Fibroblast of skin of back (primary cell): ENCODE measurements at regions not wholly inside any gene's neighbourhood (a gene's known extent, or its start where the extent isn't known, plus 50 kb on each side); places are given as distances from the start of the nearest gene placed in this dataset.
A peak's percentile ranks its signal among the peaks of the same experiment; 100 is the strongest.
"Not testable (repeated sequence)": the region's sequence is repeated elsewhere in the genome, so short reads cannot be mapped to it uniquely, and the experiment has no call there.

ENCODE experiments used
- DNase-seq: peaks from one replicate; pipeline ENCODE4 v3.0.0-alpha.2; 2013

DNA sequence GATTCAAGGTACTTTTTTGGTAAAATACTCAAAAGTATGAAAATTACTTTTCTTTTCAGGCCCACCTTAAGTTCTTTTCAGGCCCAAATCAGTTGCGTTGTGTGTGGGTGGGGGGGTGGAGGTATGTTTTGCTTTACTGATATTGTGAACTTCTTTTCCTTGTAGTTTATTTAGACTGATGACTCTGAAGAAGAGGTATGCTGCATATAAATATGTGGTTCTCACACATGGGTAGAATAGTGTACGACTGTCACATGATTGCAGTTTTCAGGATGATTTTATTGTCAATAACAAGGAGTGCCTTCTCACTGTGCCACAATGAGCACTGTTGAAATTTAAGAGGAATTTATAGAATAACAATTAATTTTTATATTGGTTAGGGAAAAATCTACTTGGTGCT is 166.6 kb upstream of the ATP2B1 start:
- DNase-seq, result no peak

DNA sequence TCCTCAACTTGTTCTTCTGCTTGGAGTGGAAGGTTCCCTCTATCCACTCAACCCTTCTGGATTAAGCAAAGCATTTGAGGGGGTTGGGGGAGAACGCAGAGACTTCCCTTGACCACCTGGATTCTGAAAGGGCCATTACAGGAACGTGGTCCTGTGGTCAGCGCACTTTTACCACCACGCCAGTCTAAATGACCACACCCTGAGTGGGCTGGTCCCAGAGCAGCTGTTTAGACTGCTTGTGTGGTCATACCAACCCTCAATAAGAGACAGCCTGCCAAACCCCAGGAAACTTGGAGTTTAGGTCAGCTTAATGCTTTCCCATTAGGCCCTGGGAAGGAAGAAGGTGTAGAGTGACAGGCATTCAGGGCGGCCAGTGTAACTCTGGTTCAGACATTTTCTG is 165.5 kb upstream of the ATP2B1 start:
- DNase-seq, result no peak

DNA sequence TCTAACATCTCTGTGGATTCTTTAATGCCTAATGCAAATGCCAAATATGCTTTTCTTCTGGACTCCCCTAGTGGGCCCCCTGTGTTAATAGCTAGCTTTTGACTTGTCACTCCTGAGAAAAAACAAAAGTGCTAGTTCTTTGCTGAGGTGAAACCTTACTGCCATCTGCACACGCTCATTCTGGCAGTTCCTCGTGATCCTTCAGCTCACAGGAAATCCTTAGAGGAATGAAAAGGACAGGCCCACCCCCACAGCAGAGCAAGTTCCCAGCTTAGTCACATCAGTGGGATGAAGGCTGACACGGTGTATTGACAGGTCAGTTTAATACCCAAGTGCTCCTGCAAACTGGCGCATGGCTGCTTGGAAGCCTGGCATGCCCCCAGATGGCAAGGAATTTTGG is 165.1 kb upstream of the ATP2B1 start:
- no peak for DNase-seq

DNA sequence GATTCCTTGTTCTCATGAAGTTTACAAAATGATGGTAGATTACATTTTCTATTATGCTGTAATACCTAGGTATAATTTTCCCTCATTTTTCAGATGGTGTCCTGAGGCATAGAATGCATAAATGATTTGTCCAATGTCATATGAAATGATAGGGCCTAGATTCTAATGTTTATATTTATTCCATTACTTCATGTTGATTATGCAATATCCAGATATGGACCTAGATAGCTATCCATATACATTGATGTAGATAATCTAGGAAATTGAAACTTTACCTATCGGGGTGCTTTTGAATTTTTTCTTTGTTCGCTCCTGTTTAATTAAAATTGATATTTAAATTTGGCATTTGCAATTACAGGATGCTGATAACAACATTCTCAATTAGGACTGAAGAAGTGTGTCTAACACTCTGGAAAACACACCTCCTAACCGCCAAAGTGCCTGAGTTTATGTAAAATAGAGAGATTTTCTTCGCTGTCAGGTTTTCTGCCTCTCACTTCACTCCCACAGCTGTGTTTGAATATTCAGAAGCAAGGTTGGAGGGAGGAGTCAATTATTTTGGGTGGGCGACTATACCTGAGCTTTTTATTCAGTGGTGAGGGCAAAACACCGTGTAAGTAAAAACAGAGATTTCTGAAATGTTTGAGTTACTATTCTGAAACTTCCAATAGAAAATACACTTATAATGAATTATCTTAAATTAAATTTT is 164.4 kb upstream of the ATP2B1 start:
- no peak for DNase-seq

DNA sequence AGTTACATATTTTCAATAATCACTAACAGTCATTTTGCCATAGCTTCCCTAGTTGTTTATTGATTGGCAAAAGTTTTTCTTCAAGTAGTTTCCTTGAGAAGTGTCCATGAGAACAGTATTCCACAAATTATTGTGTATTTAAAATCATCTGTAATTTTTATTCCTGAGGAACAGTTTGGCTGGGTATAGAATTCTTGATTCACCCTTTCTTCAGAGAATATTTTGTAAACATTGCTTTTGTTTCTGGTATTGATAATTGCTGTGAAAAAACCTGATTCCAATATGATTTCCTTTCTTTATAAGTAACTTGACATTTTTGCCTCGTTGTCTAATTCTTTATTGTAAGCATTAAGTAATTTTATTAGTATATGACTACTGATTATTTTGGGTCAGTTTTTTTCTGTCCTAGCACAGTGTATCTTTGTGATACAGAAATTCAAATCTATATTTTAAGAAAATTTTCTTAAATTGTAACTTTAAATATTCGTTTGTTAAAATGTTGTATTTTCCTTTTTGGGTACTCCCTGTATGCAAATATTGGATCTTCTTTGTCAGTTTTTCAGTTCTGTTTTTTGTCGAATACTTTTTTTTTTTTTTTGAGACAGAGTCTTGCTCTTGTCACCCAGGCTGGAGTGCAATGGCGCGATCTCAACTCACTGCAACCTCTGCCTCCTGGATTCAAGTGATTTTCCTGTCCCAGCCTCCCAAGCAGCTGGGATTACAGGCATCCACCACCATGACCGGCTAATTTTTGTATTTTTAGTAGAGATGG is 162.0 kb upstream of the ATP2B1 start:
- no peak for DNase-seq

DNA sequence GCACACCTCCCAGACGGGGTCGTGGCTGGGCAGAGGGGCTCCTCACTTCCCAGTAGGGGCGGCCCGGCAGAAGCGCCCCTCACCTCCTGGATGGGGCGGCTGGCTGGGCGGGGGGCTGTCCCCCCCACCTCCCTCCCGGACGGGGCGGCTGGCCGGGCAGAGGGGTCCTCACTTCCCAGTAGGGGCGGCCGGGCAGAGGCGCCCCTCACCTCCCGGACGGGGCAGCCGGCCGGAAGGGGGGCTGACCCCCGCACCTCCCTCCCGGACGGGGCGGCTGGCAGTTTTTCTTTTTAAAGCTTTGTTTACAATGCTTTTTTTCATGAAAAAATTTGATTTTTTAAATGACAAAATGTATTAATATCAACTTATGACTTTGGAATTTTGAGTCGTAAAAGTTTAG is 159.0 kb upstream of the ATP2B1 start:
- not testable (repeated sequence) for DNase-seq

DNA sequence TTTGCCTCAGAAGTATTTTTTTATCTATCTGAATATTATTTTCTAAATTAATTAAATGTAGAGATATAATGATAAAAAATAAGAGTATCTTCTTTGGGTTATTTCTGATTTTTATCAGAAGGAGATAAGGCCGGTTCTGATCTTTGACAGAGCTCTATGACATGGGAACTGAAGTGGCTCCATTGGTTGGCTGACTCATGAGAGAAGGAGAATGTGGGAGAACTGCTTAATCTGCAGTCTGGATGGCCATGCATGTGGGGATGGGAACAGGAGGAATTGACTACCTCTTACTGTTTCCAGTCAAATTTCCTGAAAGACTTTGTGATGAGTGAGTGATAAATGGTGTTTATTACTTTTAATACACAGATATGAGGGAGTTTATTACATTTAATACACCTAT is 155.8 kb upstream of the ATP2B1 start:
- DNase-seq, result no peak

DNA sequence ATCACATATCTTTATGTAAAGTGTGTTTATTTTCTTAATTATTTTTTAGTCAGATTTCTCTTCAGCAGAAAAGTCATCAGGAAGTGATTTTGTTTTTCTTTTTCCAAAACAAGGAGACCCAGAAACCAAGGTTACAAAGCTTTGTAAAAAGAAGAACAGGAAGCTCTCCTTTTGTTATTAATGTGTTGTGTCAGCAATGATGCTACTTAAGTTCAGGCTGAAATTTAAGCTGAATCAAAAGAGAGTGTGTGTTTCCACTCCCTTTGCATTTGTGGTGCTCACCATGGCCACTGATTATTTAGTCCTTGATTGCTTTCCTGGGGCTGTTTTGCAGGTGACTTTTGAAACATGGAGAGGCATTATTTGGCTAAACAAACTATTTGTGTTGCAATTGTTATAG is 155.3 kb upstream of the ATP2B1 start:
- DNase-seq, result no peak

DNA sequence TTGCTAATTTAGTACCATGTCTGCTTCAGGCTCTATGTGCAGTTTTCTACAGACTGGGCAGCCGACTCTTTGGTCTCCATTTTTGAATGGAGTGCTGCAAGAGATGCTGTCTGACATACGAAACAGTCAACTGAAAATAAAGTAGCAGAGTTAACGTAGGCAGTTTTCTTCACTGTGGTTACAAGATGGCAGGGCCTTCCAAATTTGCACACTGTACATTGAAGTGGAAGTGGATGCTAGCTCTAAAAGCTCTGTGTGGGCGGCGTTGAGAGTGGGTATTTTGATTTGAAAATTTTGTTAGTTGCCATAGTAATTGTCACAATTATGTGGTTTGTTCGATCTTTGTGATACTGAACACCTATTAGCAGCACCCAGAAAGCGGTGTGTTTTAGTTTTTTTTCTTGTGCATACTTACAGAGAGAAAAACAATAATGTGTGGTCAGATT is 154.9 kb upstream of the ATP2B1 start:
- DNase-seq, result no peak

DNA sequence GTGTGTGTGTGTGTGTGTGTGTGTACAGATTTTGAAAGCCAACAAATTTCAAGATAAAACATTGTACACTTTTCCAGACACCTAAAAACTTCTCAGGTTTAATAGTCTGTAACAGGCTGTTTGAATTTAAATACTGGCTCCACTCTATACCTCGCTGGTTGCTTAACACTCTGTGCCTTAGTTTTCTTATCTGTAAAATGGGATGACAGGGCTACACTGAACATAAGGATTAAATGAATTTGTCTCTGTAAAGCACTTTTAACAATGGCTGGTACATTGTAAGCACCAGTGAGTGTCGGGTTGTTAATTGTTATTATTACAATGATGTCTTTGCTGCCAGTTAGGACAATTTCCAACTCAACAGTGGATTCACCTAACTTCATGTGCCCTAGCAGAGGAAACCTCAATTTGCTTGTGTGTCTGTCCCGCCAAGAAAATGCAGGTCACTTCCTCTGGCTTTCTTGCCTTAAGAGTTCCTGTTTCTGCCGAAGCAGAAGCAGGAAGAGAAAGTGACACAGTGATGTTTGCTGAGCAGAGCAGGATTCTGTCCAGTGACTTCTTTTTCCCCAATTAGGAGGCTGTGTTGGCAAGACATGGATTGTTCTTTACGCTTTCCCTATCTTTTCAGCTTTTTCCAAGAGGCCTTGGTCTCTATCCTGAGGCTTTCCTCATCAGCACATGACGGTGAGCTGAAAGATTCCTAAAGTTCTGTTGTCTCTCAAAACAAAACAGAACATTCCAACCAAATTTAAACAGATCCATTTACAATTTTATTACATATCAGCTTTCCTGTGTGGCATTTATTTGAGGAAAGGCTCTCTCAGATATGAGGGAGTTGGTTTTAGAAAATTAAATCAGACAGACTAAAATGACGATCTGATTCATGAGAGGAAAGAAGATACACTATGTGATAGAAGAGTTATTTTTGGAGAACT is 154.1 kb upstream of the ATP2B1 start:
- peak; percentile 16 for DNase-seq

DNA sequence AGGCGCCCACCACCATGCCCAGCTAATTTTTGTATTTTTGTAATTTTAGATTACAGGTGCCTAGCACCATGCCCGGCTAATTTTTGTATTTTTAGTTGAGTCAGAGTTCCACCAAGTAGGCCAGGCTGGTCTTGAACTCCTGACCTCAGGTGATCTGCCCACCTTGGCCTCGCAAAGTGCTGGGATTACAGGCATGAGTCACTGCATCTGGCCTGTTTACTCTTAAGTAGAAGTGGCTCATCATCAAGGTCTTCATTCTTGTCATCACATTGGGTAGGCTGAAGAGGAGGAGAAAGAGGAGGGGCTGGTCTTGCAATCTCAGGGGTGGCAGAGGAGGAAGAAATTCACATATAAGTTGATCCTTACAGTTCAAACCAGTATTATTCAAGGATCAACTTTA is 152.4 kb upstream of the ATP2B1 start:
- DNase-seq, result no peak

DNA sequence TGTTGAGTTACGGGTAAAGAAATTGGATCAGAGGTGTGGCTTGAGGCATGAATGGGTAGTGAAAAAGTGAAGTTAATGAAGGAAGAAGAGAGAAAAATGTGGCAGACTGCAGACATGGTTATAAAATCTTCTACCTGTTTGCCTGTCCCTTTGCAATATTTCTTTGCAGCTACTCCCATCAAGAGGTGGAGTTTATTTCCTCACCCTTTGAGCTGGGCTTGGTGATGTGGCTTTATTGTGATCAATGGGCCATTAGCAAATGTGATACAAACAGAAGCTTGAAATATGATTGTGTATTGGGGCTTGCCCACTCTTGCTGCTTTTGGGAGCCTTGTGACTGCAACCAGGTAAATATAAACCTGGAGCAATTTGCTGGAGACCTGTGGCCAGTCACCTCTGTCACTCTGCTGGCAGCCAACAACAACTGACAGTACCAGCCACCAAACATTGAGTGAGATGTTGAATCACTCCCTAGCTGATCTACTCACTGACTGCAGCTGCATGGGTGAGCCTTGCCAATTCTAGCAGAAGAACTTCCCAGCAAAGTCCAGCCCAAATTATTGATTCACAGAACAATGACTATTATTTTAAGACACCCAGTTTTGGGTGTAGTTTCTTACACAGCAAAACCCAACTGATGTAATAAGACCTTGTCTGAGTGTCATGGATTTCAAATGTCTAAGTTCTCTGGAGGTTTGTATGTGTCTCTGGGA is 151.0 kb upstream of the ATP2B1 start:
- DNase-seq, result no peak

DNA sequence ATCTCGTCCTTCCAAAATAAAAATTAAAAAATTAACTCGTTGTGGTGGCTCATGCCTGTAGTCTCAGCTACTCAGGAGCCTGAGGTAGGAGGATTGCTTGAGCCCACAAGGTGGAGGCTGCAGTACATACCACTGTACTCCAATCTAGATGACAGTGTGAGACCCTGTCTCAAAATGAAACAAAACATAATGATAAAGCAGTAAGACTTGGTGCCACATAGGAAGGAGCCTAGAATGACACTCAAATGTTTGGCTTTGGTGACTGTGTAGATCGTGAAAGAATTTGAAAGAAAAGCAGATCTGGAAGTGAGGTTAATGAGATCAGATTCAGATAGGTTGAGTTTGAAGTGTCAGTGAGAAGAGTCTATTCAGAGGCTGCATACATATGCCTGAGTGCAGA is 150.1 kb upstream of the ATP2B1 start:
- no peak for DNase-seq

DNA sequence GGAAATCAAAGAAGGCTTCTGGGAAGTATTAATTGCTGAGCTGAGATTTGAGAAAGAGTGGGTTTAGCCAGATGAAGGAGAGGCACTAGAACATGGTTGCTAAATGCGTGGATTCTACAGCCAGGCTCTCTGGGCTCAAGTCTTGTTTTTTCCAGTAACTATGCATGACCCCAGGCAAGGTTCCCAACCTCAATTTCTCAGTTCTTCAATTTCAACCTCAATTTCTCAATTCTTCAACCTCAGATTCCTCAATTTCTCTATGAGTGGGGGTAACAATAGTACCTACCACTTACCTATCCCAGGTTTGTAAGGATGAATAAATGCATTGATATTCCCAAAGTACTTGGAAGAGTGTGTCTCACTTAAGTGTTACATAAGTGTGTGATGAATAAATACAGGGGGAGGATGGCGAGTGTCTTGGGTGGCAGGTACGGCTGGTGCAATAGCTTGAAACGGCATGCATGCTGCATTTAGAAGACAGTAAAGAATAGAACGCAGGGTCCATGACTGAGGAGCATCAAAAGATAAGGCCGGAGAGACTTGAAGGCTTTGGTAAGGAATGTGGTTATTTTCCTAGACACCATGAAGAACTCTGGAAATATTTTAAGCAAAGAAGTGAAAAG is 149.1 kb upstream of the ATP2B1 start:
- no peak for DNase-seq

DNA sequence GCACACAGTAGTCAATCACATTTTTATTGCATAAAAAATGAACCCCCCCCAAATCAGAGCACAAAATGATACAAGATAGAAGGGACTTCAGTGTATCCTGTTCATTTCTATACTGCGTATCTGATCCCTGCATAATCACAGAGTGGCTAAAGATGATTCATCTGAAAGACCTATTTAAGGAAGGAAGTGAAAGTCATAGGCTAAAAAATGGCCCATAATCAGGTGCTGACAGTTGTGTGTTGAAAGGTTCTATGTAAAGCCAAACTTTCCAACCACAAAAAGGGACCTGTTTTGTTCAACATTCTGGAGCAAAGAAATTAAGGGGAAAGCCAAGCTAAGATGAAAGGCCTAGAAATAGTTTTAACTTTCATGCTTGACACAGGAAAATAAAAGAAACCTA is 147.8 kb upstream of the ATP2B1 start:
- peak; percentile 62 for DNase-seq

DNA sequence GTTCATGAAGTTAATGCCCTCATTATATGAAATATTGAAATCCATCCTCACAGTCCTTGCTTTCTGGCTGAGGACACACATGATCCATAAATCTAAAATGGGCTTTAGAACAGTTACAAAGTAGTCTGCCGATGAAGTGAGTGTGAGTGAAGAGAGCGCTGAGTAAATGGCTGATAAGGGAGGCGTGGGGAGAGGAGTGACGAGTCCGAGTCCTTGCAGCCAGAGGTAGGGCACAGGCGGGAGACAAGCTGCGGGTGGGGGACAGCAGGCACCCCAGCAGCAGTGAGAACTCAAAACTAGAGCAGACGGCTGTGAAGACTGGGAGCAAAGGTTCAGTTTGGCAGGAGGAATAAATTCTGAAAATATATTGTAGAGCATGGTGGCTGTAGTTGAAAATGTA is 140.1 kb upstream of the ATP2B1 start:
- DNase-seq, result no peak

DNA sequence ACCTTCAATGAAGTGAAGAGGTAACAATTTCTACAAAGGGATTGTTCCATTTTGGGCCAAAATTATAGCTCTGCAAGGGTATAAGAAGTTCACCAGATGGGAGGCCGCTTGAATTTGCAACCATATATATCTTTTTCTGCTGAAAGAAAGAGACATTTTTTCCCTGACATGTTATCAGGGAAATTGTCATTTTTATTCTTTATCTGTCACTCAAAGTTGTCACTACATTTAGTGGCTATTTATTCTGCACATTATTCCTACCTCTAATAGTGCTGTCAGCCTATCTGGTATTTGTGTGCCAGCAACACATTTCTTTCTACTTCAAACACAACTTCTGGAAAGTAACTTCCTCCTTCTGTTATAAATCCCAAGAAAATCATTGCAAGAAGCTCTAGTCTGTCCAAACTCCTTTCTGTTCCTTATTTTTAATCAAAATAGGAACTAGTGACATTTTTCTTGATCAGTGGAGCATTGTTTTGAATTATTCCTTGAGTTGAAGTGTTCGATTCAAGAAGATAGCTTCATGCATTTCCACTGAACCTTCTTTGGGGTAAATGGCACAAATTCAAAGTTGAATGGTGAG is 137.9 kb upstream of the ATP2B1 start:
- DNase-seq, result no peak

DNA sequence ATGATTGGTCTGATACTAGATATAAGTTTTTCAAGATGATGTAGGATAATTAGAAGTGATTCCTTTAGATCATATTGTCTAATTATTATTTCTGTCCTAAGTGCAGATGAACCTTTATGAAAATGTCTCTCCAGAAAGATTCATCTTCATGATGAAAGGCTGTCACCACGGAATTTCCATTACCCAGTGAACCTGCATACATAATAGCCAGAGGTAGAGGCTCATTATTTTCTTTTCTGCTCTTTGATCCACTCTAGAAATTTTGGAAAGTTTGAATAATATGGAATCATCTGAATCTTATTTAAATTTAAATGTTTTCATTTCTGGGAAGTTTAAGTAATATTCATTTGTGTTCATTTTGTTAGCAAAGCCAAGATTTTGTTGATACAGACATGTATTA is 137.1 kb upstream of the ATP2B1 start:
- no peak for DNase-seq

DNA sequence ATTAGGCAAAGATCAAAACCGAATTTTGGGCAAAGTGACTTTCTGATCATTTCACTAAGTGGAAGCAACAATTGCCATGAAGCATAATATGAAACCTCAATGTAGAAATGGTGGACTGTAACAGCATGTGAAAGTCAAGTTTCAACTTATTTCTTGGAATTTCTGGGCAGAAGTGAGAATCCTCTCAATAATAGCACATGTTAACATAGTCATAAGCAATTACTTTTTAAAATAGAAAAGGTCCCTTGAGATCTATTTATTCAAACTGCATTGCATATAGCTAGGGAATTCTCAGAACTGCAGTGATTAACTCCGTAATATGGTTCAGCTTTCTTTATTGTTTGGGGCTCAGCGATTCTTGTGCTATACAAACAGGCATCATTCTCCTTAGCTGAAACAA is 136.7 kb upstream of the ATP2B1 start:
- DNase-seq, result no peak

DNA sequence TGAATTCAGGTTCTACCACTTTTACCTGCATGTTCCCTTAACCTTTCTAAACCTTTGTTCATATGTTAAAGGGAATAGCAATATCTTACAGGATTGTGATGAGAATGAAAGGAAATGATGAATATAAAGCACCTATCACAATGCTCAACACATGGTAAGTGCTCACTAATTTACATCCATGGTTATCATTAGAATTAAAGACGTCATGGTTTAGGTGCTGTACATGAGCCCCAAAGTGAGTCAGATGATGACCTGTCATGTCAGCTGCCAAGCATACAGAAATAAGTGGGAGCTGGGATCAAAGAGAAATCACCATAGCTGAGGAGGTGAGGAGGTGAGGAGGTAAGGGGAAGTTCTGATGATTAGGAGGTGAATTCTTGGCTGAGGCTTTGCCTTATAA is 135.9 kb upstream of the ATP2B1 start:
- no peak for DNase-seq

DNA sequence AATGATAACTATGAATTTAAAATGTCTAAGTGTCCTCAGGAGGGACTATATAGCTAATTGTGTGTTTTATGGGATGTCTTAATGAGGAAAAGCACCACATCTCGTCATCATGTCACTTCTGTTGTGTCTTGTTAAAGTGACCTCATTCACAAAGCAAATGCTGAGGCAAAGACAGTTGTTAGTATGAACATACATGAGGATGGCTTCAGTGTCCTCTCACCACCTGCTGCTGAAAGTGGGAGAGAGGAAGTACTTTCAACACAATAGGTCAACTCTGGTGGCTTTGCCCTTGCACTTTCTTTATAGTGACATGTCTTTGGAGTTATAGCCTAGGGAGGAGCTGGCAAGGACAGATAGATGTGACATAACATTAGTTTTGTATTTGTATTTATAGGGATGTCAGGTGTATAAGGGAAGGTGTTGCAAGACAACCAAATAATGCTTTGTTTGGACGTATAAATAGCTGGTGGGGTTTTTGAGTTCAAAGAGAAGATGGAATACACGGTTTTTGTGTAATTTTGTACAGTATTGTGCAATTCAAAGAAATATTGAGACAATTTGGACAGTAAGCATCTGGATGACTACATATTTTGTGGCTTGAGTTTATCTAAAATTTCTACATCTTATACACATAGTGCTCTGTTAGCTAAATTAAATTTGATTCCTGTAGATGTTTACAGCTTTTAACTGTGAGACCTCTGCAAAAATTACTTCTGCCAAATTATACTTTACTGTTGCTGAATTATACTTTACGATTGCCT is 131.7 kb upstream of the ATP2B1 start:
- no peak for DNase-seq
